Chondrocyte (in vitro differentiated cells): ENCODE measurements at regions not wholly inside any gene's neighbourhood (a gene's known extent, or its start where the extent isn't known, plus 50 kb on each side); places are given as distances from the start of the nearest gene placed in this dataset.

Experiments used
- DNase-seq: peaks from one replicate; pipeline ENCODE4 v3.0.0; 2021; ENCODE audit warnings: mixed read lengths, low spot score
- H3K27ac Mint-ChIP-seq: one replicate; pipeline ENCODE4 v1.8.0; 2021; ENCODE audit warnings: mild to moderate bottlenecking, moderate library complexity, mixed read lengths; ENCODE audit not compliant: unreplicated experiment
- H3K27me3 Mint-ChIP-seq: 2 replicates; pipeline ENCODE4 v1.8.0; 2021; ENCODE audit warnings: low read depth, mixed read lengths
- H3K36me3 Mint-ChIP-seq: 2 replicates; pipeline ENCODE4 v1.8.0; 2021; ENCODE audit warnings: low read depth, mixed read lengths
- H3K4me1 Mint-ChIP-seq: 2 replicates; pipeline ENCODE4 v1.8.0; 2021; ENCODE audit warnings: low read depth, mild to moderate bottlenecking, mixed read lengths
- H3K4me3 Mint-ChIP-seq: one replicate; pipeline ENCODE4 v1.8.0; 2021; ENCODE audit warnings: mild to moderate bottlenecking, moderate library complexity, mixed read lengths; ENCODE audit not compliant: unreplicated experiment
- H3K9me3 Mint-ChIP-seq: 2 replicates; pipeline ENCODE4 v1.8.0; 2021; ENCODE audit warnings: low read depth, mixed read lengths
- TF ChIP-seq, protein P1 (sequence below): fragments of 200-600 bp; sonication (generic); IDR thresholded peaks from 2 replicates; pipeline ENCODE4 v1.5.0; 2021; ENCODE audit warnings: antibody characterized with exemption, mild to moderate bottlenecking, moderate library complexity

DNA sequence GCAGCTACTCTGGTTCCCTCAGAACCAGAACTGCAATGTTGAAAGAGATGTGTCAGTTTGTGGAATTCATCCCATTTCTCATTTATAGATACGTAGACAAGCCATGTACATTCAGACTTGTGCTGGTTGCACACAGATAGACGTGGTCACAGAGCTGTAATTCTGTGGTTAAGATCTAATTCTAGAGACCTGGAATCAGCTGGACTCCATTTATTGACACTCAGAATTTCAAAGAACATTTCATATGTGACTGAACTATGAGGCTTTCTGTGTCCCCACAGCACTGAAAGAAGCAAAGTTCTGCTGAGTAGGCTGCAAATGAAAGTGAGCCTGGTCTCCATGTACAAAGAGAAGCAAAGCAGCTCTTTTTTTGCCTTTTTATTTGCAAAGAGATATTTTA lies 220.2 kb upstream of the NAV3 start:
- no peak overlapping the region for H3K4me3 Mint-ChIP-seq
- H3K4me1 Mint-ChIP-seq: no peaks in the 10 kb centered on the region
- no peak overlapping the region for H3K27ac Mint-ChIP-seq
- H3K9me3 Mint-ChIP-seq: peaks cover 3% of the 10 kb centered on the region
- no peak for DNase-seq
- peaks cover 27% of the 10 kb centered on the region for H3K27me3 Mint-ChIP-seq
- TF ChIP-seq, protein P1, sequence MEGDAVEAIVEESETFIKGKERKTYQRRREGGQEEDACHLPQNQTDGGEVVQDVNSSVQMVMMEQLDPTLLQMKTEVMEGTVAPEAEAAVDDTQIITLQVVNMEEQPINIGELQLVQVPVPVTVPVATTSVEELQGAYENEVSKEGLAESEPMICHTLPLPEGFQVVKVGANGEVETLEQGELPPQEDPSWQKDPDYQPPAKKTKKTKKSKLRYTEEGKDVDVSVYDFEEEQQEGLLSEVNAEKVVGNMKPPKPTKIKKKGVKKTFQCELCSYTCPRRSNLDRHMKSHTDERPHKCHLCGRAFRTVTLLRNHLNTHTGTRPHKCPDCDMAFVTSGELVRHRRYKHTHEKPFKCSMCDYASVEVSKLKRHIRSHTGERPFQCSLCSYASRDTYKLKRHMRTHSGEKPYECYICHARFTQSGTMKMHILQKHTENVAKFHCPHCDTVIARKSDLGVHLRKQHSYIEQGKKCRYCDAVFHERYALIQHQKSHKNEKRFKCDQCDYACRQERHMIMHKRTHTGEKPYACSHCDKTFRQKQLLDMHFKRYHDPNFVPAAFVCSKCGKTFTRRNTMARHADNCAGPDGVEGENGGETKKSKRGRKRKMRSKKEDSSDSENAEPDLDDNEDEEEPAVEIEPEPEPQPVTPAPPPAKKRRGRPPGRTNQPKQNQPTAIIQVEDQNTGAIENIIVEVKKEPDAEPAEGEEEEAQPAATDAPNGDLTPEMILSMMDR: no peak
- H3K36me3 Mint-ChIP-seq: no peaks in the 10 kb centered on the region

DNA sequence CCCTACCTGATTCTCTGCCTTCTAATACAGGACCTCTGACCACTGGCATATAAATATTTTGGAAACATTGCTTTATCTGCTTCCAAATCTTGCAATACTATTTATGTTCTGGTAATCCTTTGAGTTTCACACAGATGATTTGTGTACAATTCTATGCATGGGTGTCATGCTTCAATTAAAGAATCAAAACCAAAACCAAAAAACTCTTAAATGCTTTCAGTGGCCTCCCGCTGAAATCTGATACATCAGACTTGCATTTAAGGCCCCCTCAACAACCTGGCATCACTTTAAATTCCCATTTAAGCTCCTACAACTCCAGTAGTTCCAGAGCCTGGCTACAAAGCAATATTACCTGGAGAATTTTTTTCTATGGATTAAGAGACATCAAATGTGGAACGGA lies 221.7 kb upstream of the NAV3 start:
- H3K9me3 Mint-ChIP-seq: peaks cover 3% of the 10 kb centered on the region
- no peak overlapping the region for H3K27ac Mint-ChIP-seq
- H3K4me1 Mint-ChIP-seq: no peaks in the 10 kb centered on the region
- no peak overlapping the region for H3K4me3 Mint-ChIP-seq
- TF ChIP-seq, protein P1: no peak
- H3K36me3 Mint-ChIP-seq: no peaks in the 10 kb centered on the region
- no peak for DNase-seq
- H3K27me3 Mint-ChIP-seq: peaks cover 28% of the 10 kb centered on the region

- no peak overlapping the region for H3K4me3 Mint-ChIP-seq
- H3K9me3 Mint-ChIP-seq: peaks cover 4% of the 10 kb centered on the region
- no peaks in the 10 kb centered on the region for H3K36me3 Mint-ChIP-seq
- H3K27me3 Mint-ChIP-seq: peaks cover 32% of the 10 kb centered on the region
- TF ChIP-seq, protein P1: no peak
- no peak overlapping the region for H3K27ac Mint-ChIP-seq
- H3K4me1 Mint-ChIP-seq: no peaks in the 10 kb centered on the region
- DNase-seq: no peak
These were observed 222.3 kb upstream of the NAV3 start for GRCh38 chr12:77608271-77608824.

GRCh38 chr12:77606348-77606747 lies 224.3 kb upstream of the NAV3 start:
- H3K4me3 Mint-ChIP-seq: no peak overlapping the region
- no peaks in the 10 kb centered on the region for H3K4me1 Mint-ChIP-seq
- H3K27ac Mint-ChIP-seq: no peak overlapping the region
- H3K9me3 Mint-ChIP-seq: peaks cover 2% of the 10 kb centered on the region
- TF ChIP-seq, protein P1: no peak
- DNase-seq: no peak
- no peaks in the 10 kb centered on the region for H3K36me3 Mint-ChIP-seq
- H3K27me3 Mint-ChIP-seq: peaks cover 38% of the 10 kb centered on the region

DNA sequence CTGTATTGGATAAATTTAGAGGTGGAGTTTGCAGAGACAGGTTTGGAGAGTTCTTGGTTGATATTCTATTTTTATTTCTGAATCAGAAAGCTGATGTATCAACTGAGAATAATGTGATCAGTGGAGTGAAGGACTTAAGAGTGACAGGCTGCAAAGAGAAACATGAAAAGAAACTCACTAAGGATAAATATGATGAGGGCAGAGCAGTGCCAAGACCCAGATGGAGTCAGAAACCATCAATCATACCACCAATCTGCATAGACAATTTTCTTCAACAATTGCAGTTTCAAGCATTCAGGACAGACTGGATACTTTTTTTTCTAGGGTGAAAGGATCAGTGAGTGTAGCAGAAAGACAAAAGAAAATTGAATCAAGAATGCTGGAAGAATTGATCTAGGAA lies 226.7 kb upstream of the NAV3 start:
- H3K9me3 Mint-ChIP-seq: peaks cover 2% of the 10 kb centered on the region
- no peak overlapping the region for H3K27ac Mint-ChIP-seq

More for the DNA sequence above, 226.7 kb upstream of the NAV3 start:
- TF ChIP-seq, protein P1: no peak
- Mint-ChIP-seq H3K4me1 (no peaks in the 10 kb centered on the region), H3K27me3 (peaks cover 33% of the 10 kb centered on the region), H3K4me3 (no peak overlapping the region), H3K36me3 (no peaks in the 10 kb centered on the region)
- no peak for DNase-seq
